Effector memory CD8-positive, alpha-beta T cell (primary cell): ENCODE measurements at regions not wholly inside any gene's neighbourhood (a gene's known extent, or its start where the extent isn't known, plus 50 kb on each side); places are given as distances from the start of the nearest gene placed in this dataset.
"Not testable (repeated sequence)": the region's sequence is repeated elsewhere in the genome, so short reads cannot be mapped to it uniquely, and the experiment has no call there.

Source experiments
- ATAC-seq: fragments of 150-1000 bp; cut with Tn5 transposase; replicated peaks from 2 replicates; pipeline ENCODE4 v1.10.0; 2021; ENCODE audit warnings: mild to moderate bottlenecking, moderate library complexity
- DNase-seq, 3 experiments: peaks; one replicate each; pipeline ENCODE4 v3.0.0; 2021
- H3K27ac Mint-ChIP-seq, 2 donors: one replicate each; pipeline ENCODE4 v1.8.0; 2022; ENCODE audit warnings: mild to moderate bottlenecking in 2 of 2, mixed read lengths in 2 of 2, moderate library complexity in 2 of 2
- H3K27me3 Mint-ChIP-seq, 2 donors: one replicate each; pipeline ENCODE4 v1.8.0; 2022; ENCODE audit warnings: mixed read lengths in 2 of 2
- H3K36me3 Mint-ChIP-seq: one replicate; pipeline ENCODE4 v1.8.0; 2022; ENCODE audit warnings: mild to moderate bottlenecking, moderate library complexity, mixed read lengths; ENCODE audit not compliant: insufficient read depth
- H3K4me1 Mint-ChIP-seq, 2 donors: one replicate each; pipeline ENCODE4 v1.8.0; 2022; ENCODE audit warnings: low read depth in 2 of 2, mixed read lengths in 2 of 2
- H3K4me3 Mint-ChIP-seq, 2 donors: one replicate each; pipeline ENCODE4 v1.8.0; 2022; ENCODE audit warnings: mild to moderate bottlenecking in 2 of 2, mixed read lengths in 2 of 2, moderate library complexity in 2 of 2
- H3K9me3 Mint-ChIP-seq, 2 donors: one replicate each; pipeline ENCODE4 v1.8.0; 2022; ENCODE audit warnings: mixed read lengths in 2 of 2

GRCh38 chr13:90928109-90928508 is 419.4 kb upstream of the MIR17HG start:
- DNase-seq (no peak), ATAC-seq (no peak)
- H3K4me1 Mint-ChIP-seq, result no peaks in the 10 kb centered on the region
- no peak overlapping the region for H3K27ac Mint-ChIP-seq
- peaks cover 8 to 18% of the 10 kb centered on the region in 2 donors for H3K9me3 Mint-ChIP-seq
- no peaks in the 10 kb centered on the region for H3K27me3 Mint-ChIP-seq
- no peaks in the 10 kb centered on the region for H3K36me3 Mint-ChIP-seq
- H3K4me3 Mint-ChIP-seq, result no peak overlapping the region

- no peak overlapping the region for H3K4me3 Mint-ChIP-seq
- no peaks in the 10 kb centered on the region for H3K36me3 Mint-ChIP-seq
- ATAC-seq, result no peak
- H3K27me3 Mint-ChIP-seq, result no peaks in the 10 kb centered on the region
- H3K27ac Mint-ChIP-seq, result no peak overlapping the region
- peaks cover 9 to 11% of the 10 kb centered on the region in 2 donors for H3K9me3 Mint-ChIP-seq
- DNase-seq, result no peak
- H3K4me1 Mint-ChIP-seq, result no peaks in the 10 kb centered on the region
Observed at GRCh38 chr13:90933097-90933826, 414.2 kb upstream of the MIR17HG start.

GRCh38 chr13:90934741-90935140 is 412.7 kb upstream of the MIR17HG start:
- no peak for ATAC-seq
- no peaks in the 10 kb centered on the region for H3K4me1 Mint-ChIP-seq

GRCh38 chr13:90938848-90939247 is 408.6 kb upstream of the MIR17HG start:
- no peak overlapping the region for H3K27ac Mint-ChIP-seq
- DNase-seq, result no peak
- H3K27me3 Mint-ChIP-seq, result no peaks in the 10 kb centered on the region
- H3K36me3 Mint-ChIP-seq, result no peaks in the 10 kb centered on the region
- peaks cover 0 to 10% of the 10 kb centered on the region in 2 donors for H3K9me3 Mint-ChIP-seq
- ATAC-seq, result no peak
- no peaks in the 10 kb centered on the region for H3K4me1 Mint-ChIP-seq
- H3K4me3 Mint-ChIP-seq, result no peak overlapping the region

More at GRCh38 chr13:90934741-90935140, 412.7 kb upstream of the MIR17HG start:
- Mint-ChIP-seq H3K27me3 (no peaks in the 10 kb centered on the region), H3K36me3 (no peaks in the 10 kb centered on the region), H3K27ac (no peak overlapping the region), H3K9me3 (peaks cover 2 to 7% of the 10 kb centered on the region in 2 donors), H3K4me3 (no peak overlapping the region)
- no peak for DNase-seq

GRCh38 chr13:90943946-90944345 is 403.5 kb upstream of the MIR17HG start:
- no peak overlapping the region for H3K4me3 Mint-ChIP-seq
- no peak overlapping the region for H3K27ac Mint-ChIP-seq
- no peaks in the 10 kb centered on the region for H3K4me1 Mint-ChIP-seq
- ATAC-seq (no peak), DNase-seq (no peak)
- no peaks in the 10 kb centered on the region for H3K27me3 Mint-ChIP-seq
- H3K36me3 Mint-ChIP-seq, result no peaks in the 10 kb centered on the region
- peaks cover 0 to 10% of the 10 kb centered on the region in 2 donors for H3K9me3 Mint-ChIP-seq

GRCh38 chr13:90945146-90945545 is 402.3 kb upstream of the MIR17HG start:
- not testable (repeated sequence) for H3K36me3 Mint-ChIP-seq, H3K27me3 Mint-ChIP-seq, H3K27ac Mint-ChIP-seq, H3K4me1 Mint-ChIP-seq, DNase-seq, H3K4me3 Mint-ChIP-seq, ATAC-seq
- peaks cover 0 to 11% of the 10 kb centered on the region in 2 donors for H3K9me3 Mint-ChIP-seq

GRCh38 chr13:90946125-90946524 is 401.4 kb upstream of the MIR17HG start:
- not testable (repeated sequence) for DNase-seq, H3K4me3 Mint-ChIP-seq, H3K27me3 Mint-ChIP-seq, H3K4me1 Mint-ChIP-seq, H3K27ac Mint-ChIP-seq, ATAC-seq, H3K9me3 Mint-ChIP-seq, H3K36me3 Mint-ChIP-seq

- H3K4me3 Mint-ChIP-seq, result no peak overlapping the region
- H3K4me1 Mint-ChIP-seq, result no peaks in the 10 kb centered on the region
- H3K9me3 Mint-ChIP-seq, result peaks cover under 1 to 8% of the 10 kb centered on the region in 2 donors
- H3K27ac Mint-ChIP-seq, result no peak overlapping the region
- H3K36me3 Mint-ChIP-seq, result no peaks in the 10 kb centered on the region
- DNase-seq (no peak), ATAC-seq (no peak)
- no peaks in the 10 kb centered on the region for H3K27me3 Mint-ChIP-seq
Observed at GRCh38 chr13:90947976-90948375, 399.5 kb upstream of the MIR17HG start.

- no peak overlapping the region for H3K27ac Mint-ChIP-seq
- H3K4me3 Mint-ChIP-seq, result no peak overlapping the region
- ATAC-seq, result no peak
- H3K4me1 Mint-ChIP-seq, result no peaks in the 10 kb centered on the region
- H3K27me3 Mint-ChIP-seq, result no peaks in the 10 kb centered on the region
- peaks cover 12 to 20% of the 10 kb centered on the region in 2 donors for H3K9me3 Mint-ChIP-seq
- H3K36me3 Mint-ChIP-seq, result no peaks in the 10 kb centered on the region
- DNase-seq, result no peak
Observed at GRCh38 chr13:90950160-90950559, 397.3 kb upstream of the MIR17HG start.

GRCh38 chr13:90951663-90952062 is 395.8 kb upstream of the MIR17HG start:
- no peaks in the 10 kb centered on the region for H3K36me3 Mint-ChIP-seq
- no peak for ATAC-seq
- H3K4me3 Mint-ChIP-seq, result no peak overlapping the region
- no peaks in the 10 kb centered on the region for H3K4me1 Mint-ChIP-seq
- DNase-seq, result no peak
- H3K27me3 Mint-ChIP-seq, result no peaks in the 10 kb centered on the region
- peaks cover 15 to 20% of the 10 kb centered on the region in 2 donors for H3K9me3 Mint-ChIP-seq
- H3K27ac Mint-ChIP-seq, result no peak overlapping the region

- Mint-ChIP-seq H3K27ac (no peak overlapping the region), H3K36me3 (no peaks in the 10 kb centered on the region), H3K9me3 (peaks cover 15 to 20% of the 10 kb centered on the region in 2 donors), H3K4me3 (no peak overlapping the region), H3K27me3 (no peaks in the 10 kb centered on the region), H3K4me1 (no peaks in the 10 kb centered on the region)
- ATAC-seq (no peak), DNase-seq (no peak)
Observed at GRCh38 chr13:90952326-90952725, 395.2 kb upstream of the MIR17HG start.

- no peaks in the 10 kb centered on the region for H3K4me1 Mint-ChIP-seq
- no peaks in the 10 kb centered on the region for H3K27me3 Mint-ChIP-seq
- DNase-seq (no peak), ATAC-seq (no peak)
- no peak overlapping the region for H3K4me3 Mint-ChIP-seq
- H3K36me3 Mint-ChIP-seq, result no peaks in the 10 kb centered on the region
- no peak overlapping the region for H3K27ac Mint-ChIP-seq
- H3K9me3 Mint-ChIP-seq, result peaks cover 15 to 20% of the 10 kb centered on the region in 2 donors
Observed at GRCh38 chr13:90954605-90955195, 392.8 kb upstream of the MIR17HG start.

GRCh38 chr13:90956031-90956430 is 391.5 kb upstream of the MIR17HG start:
- H3K4me1 Mint-ChIP-seq, result no peaks in the 10 kb centered on the region
- no peak overlapping the region for H3K4me3 Mint-ChIP-seq
- no peak overlapping the region for H3K27ac Mint-ChIP-seq
- H3K36me3 Mint-ChIP-seq, result no peaks in the 10 kb centered on the region
- DNase-seq (no peak), ATAC-seq (no peak)
- no peaks in the 10 kb centered on the region for H3K27me3 Mint-ChIP-seq
- H3K9me3 Mint-ChIP-seq, result peaks cover 13 to 20% of the 10 kb centered on the region in 2 donors

GRCh38 chr13:90958866-90959265 is 388.6 kb upstream of the MIR17HG start:
- ATAC-seq, result no peak
- no peaks in the 10 kb centered on the region for H3K27me3 Mint-ChIP-seq

More at GRCh38 chr13:90958866-90959265, 388.6 kb upstream of the MIR17HG start:
- DNase-seq, result no peak
- no peak overlapping the region for H3K4me3 Mint-ChIP-seq
- H3K27ac Mint-ChIP-seq, result no peak overlapping the region
- no peaks in the 10 kb centered on the region for H3K4me1 Mint-ChIP-seq
- peaks cover 13 to 16% of the 10 kb centered on the region in 2 donors for H3K9me3 Mint-ChIP-seq
- H3K36me3 Mint-ChIP-seq, result no peaks in the 10 kb centered on the region
